ENCODE measurements at regions not wholly inside any gene's neighbourhood (a gene's known extent, or its start where the extent isn't known, plus 50 kb on each side); places are given as distances from the start of the nearest gene placed in this dataset.

- TF ChIP-seq POLR2AphosphoS5 (IDR thresholded peaks at IDR 0.05; ENCODE audit: low read depth, low read length) = no peak
- no peak for TF ChIP-seq REST (IDR thresholded peaks at IDR 0.05; ENCODE audit: insufficient read depth in 1 of 2, low read depth in 2 of 2, low read length in 2 of 2)
- no peak for TF ChIP-seq SIN3A (IDR thresholded peaks at IDR 0.05; ENCODE audit: borderline replicate concordance, insufficient read depth, low read length)
- TF ChIP-seq FOXP2 (optimal IDR thresholded peaks at IDR 0.05; ENCODE audit: borderline replicate concordance, extremely low read depth, extremely low read length, insufficient read depth) = no peak
- no peak for TF ChIP-seq TAF1 (IDR thresholded peaks at IDR 0.05; ENCODE audit: borderline replicate concordance, insufficient read depth, low read length)
Observed at GRCh38 chr11:105245781-105246315, 106.3 kb upstream of the CARD18 start.

Data from PFSK-1 (cell line).